Coronary artery (tissue), 2 donors: ENCODE measurements at regions not wholly inside any gene's neighbourhood (a gene's known extent, or its start where the extent isn't known, plus 50 kb on each side); places are given as distances from the start of the nearest gene placed in this dataset.
A peak's percentile ranks its signal among the peaks of the same experiment; 100 is the strongest.
"Not testable (repeated sequence)": the region's sequence is repeated elsewhere in the genome, so short reads cannot be mapped to it uniquely, and the experiment has no call there.

Experiments
- DNase-seq: peaks from one replicate; pipeline ENCODE4 v3.0.0-alpha.2; 2017; ENCODE audit warnings: low spot score
- H3K27ac ChIP-seq, 2 donors: fragments of 200-600 bp; sonication (generic); one replicate each; pipeline ENCODE4 v1.5.1; 2016 to 2019
- H3K4me3 ChIP-seq: fragments of 200-600 bp; sonication (generic); 2 replicates; pipeline ENCODE4 v1.5.1; 2016; ENCODE audit warnings: mild to moderate bottlenecking, moderate library complexity
- TF ChIP-seq, protein P1 (sequence below): fragments of 200-600 bp; sonication (generic); IDR thresholded peaks from one replicate; pipeline ENCODE4 v1.5.1; 2019; ENCODE audit warnings: antibody characterized with exemption

DNA sequence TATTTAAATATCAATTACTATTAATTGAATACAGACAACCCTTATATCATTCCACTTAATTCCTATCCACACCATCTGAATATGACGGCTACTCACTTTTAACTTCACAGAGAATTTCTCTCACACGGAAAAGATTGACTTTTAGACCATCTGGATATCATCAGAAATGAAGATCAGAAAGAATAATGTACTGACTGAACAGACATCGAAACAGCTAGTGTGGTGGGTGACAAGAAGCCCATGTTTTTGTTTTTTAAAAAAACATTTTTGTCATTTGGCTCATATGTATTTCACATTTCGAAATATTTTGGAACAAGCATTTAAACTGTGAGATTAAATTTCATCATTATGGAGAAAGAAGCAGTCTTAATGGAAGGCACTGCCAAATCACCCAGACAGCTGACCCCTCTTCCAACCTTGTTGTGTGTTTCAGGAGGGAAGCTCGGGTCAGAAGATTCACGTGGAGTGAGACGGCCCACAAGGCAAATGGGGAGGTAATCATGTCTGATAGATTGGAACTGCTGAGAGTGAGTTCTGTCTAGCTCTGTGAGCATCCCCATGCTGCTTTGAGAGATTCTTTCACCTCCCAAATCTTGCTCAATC, 204.2 kb upstream of the RASGEF1B start:
- TF ChIP-seq, protein P1, sequence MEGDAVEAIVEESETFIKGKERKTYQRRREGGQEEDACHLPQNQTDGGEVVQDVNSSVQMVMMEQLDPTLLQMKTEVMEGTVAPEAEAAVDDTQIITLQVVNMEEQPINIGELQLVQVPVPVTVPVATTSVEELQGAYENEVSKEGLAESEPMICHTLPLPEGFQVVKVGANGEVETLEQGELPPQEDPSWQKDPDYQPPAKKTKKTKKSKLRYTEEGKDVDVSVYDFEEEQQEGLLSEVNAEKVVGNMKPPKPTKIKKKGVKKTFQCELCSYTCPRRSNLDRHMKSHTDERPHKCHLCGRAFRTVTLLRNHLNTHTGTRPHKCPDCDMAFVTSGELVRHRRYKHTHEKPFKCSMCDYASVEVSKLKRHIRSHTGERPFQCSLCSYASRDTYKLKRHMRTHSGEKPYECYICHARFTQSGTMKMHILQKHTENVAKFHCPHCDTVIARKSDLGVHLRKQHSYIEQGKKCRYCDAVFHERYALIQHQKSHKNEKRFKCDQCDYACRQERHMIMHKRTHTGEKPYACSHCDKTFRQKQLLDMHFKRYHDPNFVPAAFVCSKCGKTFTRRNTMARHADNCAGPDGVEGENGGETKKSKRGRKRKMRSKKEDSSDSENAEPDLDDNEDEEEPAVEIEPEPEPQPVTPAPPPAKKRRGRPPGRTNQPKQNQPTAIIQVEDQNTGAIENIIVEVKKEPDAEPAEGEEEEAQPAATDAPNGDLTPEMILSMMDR: no peak
- no peak for DNase-seq
- no peak overlapping the region for H3K4me3 ChIP-seq
- peak overlapping the region in 1 of 2 donors; percentile 24 for H3K27ac ChIP-seq

DNA sequence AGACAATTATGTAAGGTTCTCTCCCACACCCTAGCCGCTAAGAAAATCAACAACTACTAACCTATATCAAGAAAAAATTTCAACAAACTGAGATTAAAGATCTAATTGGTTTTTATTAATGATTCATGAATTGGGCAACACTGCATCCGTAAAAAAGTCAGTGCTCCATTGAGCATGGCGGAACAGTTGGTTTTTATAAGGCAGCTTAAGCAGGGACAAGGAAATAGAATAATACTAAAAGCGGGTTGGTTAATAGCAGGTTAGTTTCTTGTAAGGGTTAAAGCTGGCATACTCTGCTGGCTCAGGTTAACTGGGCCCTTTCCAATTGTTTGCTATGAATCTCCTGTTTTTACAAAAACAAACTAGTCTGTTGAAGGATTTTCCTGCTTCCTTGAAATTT, 202.3 kb upstream of the RASGEF1B start:
- Histone ChIP-seq H3K4me3 (no peak overlapping the region), H3K27ac (no peak overlapping the region)
- TF ChIP-seq, protein P1: no peak
- DNase-seq: no peak

DNA sequence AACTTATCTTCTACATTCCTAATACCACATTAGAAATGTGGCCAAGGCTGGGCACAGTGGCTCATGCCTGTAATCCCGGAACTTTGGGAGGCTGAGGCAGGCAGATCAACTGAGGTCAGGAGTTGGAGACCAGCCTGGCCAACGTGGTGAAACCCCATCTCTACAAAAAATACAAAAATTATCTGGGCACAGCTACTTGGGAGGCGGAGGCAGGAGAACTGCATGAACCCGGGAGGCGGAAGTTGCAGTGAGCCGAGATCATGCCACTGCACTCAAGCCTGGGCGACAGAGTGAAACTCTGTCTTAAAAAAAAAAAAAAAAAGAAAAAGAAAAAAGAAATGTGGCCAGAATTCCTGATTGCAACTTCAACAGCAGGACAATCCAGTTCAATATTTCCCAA, 196.6 kb upstream of the RASGEF1B start:
- not testable (repeated sequence) for H3K4me3 ChIP-seq, DNase-seq, H3K27ac ChIP-seq

DNA sequence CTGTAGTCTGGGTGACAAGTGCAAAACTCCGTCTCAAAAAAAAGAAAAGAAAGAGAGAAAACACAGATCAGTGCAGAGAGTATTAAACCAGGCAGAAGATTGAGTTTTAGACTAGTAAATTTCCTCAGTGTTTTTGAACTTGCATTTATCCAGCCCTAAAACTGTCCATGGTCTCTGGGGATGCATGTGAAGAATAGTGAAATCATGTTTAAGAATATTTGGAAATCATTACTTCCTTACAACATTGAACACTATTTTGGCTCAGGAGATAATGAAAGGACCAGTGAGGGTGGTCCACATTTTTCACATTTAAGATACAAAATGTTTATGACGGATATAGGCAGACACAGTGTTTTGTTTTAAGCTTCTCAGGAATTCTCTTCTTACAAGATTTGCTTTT, 195.8 kb upstream of the RASGEF1B start:
- no peak for DNase-seq
- H3K27ac ChIP-seq: no peak overlapping the region
- TF ChIP-seq, protein P1: no peak
- H3K4me3 ChIP-seq: no peak overlapping the region

DNA sequence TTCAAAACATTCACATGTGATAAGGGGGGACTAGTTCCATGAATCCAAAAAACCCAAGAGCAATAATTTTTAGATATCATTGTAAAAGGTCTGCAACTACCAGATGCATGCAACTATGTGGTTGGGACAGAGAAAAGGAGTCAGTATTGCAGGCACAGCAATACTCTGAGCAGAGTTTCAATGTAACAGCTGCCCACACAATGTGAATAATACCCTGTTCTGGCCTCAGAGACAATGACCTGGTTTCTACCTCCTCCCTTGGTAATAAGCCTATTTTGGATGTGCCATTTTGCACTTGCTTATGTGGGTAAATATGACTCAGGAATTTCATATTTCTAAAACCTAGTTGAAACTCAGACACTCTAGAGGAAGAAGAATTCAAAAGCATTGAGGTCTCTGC, 194.8 kb upstream of the RASGEF1B start:
- no peak overlapping the region for H3K27ac ChIP-seq
- no peak overlapping the region for H3K4me3 ChIP-seq
- TF ChIP-seq, protein P1: no peak
- no peak for DNase-seq

DNA sequence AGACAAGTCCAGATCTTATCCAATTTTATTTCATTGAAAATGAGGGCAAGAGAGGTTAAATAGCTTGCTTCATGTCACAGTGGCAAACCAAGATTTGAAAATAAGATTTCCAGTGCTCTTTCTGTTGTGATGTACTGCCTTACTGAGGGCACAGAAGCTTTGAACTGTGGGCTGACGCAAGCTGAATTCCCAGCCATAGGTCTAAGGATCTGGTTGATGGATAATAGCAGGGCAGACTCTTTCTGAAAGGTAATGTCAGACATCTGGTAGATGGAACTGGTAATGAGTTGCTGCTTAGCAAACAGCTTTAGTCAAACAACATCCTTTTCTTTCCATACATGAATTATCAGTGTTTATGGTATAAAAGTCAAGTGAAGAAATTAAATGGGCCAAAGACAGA, 193.9 kb upstream of the RASGEF1B start:
- no peak for DNase-seq
- no peak overlapping the region for H3K27ac ChIP-seq

DNA sequence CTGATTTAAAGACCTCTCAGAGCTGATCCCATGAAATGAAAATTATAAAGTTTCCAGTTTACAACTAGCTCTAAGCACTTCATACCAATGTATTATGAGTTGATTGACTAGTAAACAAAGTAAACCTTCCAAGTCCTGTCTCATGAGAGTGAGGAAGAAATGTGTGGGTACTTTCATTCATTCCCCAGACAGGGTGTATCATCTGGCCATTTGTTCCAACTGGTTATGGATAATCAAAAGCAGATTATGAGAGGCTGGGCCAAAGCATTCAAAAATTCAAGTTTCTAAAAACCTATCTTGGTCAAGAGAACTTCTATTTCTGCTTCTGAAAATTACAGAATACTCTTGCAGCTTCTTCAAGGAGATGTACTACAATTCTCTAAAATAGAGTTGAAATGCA, 193.3 kb upstream of the RASGEF1B start:
- Histone ChIP-seq H3K27ac (no peak overlapping the region), H3K4me3 (no peak overlapping the region)
- TF ChIP-seq, protein P1: no peak
- DNase-seq: no peak

More for the DNA sequence above, 193.9 kb upstream of the RASGEF1B start:
- TF ChIP-seq, protein P1: no peak
- H3K4me3 ChIP-seq: no peak overlapping the region

DNA sequence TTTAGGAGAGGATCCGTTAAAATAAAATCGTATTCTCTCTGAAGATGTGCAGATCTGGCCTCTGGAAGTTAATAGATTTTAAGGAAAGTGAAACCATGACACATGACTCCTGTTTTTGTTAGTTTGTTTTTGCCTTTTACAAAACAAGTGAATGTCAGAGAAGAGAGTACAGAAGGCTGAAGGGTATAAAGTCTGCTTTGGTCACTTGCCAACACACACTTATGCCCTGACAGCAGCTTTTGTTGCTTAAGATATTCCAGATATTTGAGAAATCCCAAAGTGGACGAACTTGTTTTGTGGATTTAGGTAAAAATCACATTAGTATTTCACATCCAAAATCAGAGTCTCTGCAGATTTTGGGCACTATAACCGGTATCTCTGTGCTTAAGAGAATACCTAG, 192.4 kb upstream of the RASGEF1B start:
- TF ChIP-seq, protein P1: no peak
- no peak for DNase-seq
- Histone ChIP-seq H3K27ac (no peak overlapping the region), H3K4me3 (no peak overlapping the region)
